ENCODE measurements at regions not wholly inside any gene's neighbourhood (a gene's known extent, or its start where the extent isn't known, plus 50 kb on each side); places are given as distances from the start of the nearest gene placed in this dataset.

DNA sequence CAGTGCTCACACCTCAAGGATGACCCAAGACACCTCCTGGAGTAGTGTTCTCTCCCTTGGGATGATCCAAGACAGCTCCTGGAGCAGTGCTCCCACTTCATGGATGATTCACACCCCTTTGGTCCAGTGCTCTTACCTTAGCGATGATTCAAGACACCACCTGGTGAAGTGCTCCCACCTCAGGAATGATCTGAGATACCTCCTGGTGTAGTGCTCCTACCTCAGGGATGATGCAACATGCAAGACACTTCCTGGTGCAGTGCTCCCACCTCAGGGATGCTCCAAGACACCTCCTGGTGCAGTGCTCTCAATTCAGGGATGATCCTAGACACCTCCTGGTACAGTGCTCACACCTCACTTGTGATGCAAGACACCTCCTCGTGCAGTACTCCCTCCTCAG, 123.1 kb downstream of the ASB1 start:
- Histone ChIP-seq H3K27me3 (ENCODE audit: control insufficient read depth, insufficient read depth, low read length) (no peaks in the 10 kb centered on the region), H3K9me3 (ENCODE audit: control insufficient read depth, insufficient read depth, low read length) (peaks cover 18% of the 10 kb centered on the region)

GRCh38 chr2:238551091-238551490, 124.4 kb downstream of the ASB1 start:
- DNase-seq (ENCODE audit: low read depth, low spot score) = no peak
- no peaks in the 10 kb centered on the region for H3K27me3 ChIP-seq (ENCODE audit: control insufficient read depth, insufficient read depth, low read length)
- no CpG with 5 or more reads among the region's 3 CpGs for WGBS (ENCODE audit: insufficient coverage, insufficient read length)
- no peaks in the 10 kb centered on the region for H3K36me3 ChIP-seq (ENCODE audit: control insufficient read depth, insufficient read depth, low read length)
- H3K27ac ChIP-seq (ENCODE audit: low read length) = no peak overlapping the region
- no peaks in the 10 kb centered on the region for H3K4me1 ChIP-seq (ENCODE audit: control insufficient read depth, insufficient read depth, low read length)
- peaks cover 16% of the 10 kb centered on the region for H3K9me3 ChIP-seq (ENCODE audit: control insufficient read depth, insufficient read depth, low read length)
- H3K4me3 ChIP-seq (ENCODE audit: low read length) = no peak overlapping the region

More for the DNA sequence above, 123.1 kb downstream of the ASB1 start:
- WGBS (ENCODE audit: insufficient coverage, insufficient read length) = no CpG with 5 or more reads among the region's 2 CpGs
- H3K4me3 ChIP-seq (ENCODE audit: low read length) = no peak overlapping the region
- no peak for DNase-seq (ENCODE audit: low read depth, low spot score)
- no peak overlapping the region for H3K27ac ChIP-seq (ENCODE audit: low read length)
- no peaks in the 10 kb centered on the region for H3K4me1 ChIP-seq (ENCODE audit: control insufficient read depth, insufficient read depth, low read length)
- H3K36me3 ChIP-seq (ENCODE audit: control insufficient read depth, insufficient read depth, low read length) = no peaks in the 10 kb centered on the region

DNA sequence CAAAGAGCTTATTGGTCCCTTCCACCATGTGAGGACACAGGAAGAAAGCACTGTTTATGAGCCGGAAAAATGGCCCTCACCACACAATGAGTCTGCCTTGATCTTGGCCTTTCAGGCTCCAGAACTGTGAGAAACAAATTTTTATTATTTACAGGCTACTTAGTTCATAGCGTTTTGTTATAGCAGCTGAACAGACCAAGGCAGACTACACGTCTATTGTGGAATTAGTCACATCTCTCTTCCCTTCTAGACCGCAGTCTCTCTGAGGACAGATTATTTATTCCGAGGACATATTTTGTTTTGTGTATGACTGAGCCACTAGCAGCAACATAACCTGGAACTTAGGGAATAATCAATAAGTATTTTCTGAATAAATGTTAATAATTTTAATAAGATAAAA, 125.5 kb downstream of the ASB1 start:
- Histone ChIP-seq H3K4me3 (ENCODE audit: low read length) (no peak overlapping the region), H3K36me3 (ENCODE audit: control insufficient read depth, insufficient read depth, low read length) (no peaks in the 10 kb centered on the region), H3K27me3 (ENCODE audit: control insufficient read depth, insufficient read depth, low read length) (no peaks in the 10 kb centered on the region), H3K9me3 (ENCODE audit: control insufficient read depth, insufficient read depth, low read length) (peaks cover 23% of the 10 kb centered on the region), H3K4me1 (ENCODE audit: control insufficient read depth, insufficient read depth, low read length) (no peaks in the 10 kb centered on the region), H3K27ac (ENCODE audit: low read length) (no peak overlapping the region)
- no CpG with 5 or more reads among the region's 5 CpGs for WGBS (ENCODE audit: insufficient coverage, insufficient read length)
- DNase-seq (ENCODE audit: low read depth, low spot score) = no peak

DNA sequence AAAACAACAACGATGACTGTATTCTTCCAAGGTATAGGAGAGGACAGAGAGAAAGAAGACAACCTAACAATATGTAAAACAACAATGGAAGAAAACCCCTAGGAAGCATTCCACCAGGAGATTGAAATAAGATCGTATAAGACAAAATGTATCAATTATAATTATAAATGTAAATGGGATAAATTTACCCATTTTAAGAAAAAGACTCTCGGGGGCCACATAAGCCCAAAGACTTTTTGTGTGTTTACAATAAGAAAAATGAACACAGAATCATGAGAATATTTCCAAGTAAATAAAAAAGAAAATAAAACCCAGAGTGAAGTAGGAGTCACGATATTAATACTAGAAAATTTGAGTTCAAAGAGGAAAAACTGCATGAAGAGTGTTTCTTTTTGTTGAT, 126.4 kb downstream of the ASB1 start:
- H3K4me1 ChIP-seq (ENCODE audit: control insufficient read depth, insufficient read depth, low read length) = no peaks in the 10 kb centered on the region
- WGBS (ENCODE audit: insufficient coverage, insufficient read length) = no CpG with 5 or more reads among the region's 4 CpGs
- no peaks in the 10 kb centered on the region for H3K36me3 ChIP-seq (ENCODE audit: control insufficient read depth, insufficient read depth, low read length)
- DNase-seq (ENCODE audit: low read depth, low spot score) = no peak
- no peak overlapping the region for H3K4me3 ChIP-seq (ENCODE audit: low read length)
- peaks cover 30% of the 10 kb centered on the region for H3K9me3 ChIP-seq (ENCODE audit: control insufficient read depth, insufficient read depth, low read length)
- no peak overlapping the region for H3K27ac ChIP-seq (ENCODE audit: low read length)
- H3K27me3 ChIP-seq (ENCODE audit: control insufficient read depth, insufficient read depth, low read length) = no peaks in the 10 kb centered on the region; the same call in 1 of the 2 replicates

DNA sequence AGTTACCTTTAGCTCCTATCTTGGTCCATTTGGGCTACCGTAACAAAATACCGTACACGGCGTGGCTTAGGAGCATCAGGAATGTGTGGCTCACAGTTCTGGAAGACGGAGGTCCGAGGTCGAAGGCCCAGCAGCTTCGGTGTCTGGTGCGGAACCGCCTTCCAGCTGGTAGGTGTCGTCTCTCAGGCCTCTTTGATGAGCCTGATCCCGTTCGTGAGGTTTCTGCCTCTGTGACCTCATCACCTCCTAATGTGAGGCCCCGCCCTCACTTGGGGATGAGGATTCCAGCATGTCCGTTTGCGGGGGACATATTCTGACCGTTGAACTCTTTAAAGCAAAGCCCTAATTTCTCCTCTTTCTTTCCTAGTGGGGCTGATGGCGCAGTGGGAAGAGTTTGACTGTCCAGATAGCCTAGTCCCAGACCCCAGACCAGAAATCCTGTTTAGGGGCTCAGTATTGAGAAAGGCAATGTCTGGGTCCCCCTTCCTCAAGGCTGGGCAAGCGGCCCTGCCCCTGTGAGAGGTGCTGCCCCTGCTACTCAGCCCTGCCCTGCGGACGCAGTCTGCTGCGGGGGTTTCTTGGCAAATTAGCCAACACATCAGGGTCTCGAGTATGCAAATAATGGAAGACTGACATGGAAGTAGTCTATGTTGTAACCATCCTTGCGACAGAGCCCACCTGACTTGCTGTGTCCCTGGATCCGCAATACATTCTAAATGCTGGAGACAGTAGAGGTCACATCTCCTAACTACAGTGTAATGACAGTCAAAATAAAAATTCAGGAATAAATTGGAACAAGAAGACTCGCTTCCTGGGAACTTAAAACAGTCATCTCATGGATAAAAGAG, 128.0 kb downstream of the ASB1 start:
- no peaks in the 10 kb centered on the region for H3K36me3 ChIP-seq (ENCODE audit: control insufficient read depth, insufficient read depth, low read length)
- H3K9me3 ChIP-seq (ENCODE audit: control insufficient read depth, insufficient read depth, low read length) = peaks cover 26% of the 10 kb centered on the region
- H3K4me1 ChIP-seq (ENCODE audit: control insufficient read depth, insufficient read depth, low read length) = no peaks in the 10 kb centered on the region
- H3K27me3 ChIP-seq (ENCODE audit: control insufficient read depth, insufficient read depth, low read length) = no peaks in the 10 kb centered on the region; the same call in 1 of the 2 replicates
- no CpG with 5 or more reads among the region's 26 CpGs for WGBS (ENCODE audit: insufficient coverage, insufficient read length)
- H3K4me3 ChIP-seq (ENCODE audit: low read length) = no peak overlapping the region
- H3K27ac ChIP-seq (ENCODE audit: low read length) = no peak overlapping the region
- DNase-seq (ENCODE audit: low read depth, low spot score) = no peak

GRCh38 chr2:238555786-238556542, 129.2 kb downstream of the ASB1 start:
- Histone ChIP-seq H3K27ac (ENCODE audit: low read length) (no peak overlapping the region), H3K9me3 (ENCODE audit: control insufficient read depth, insufficient read depth, low read length) (peaks cover 28% of the 10 kb centered on the region), H3K36me3 (ENCODE audit: control insufficient read depth, insufficient read depth, low read length) (no peaks in the 10 kb centered on the region), H3K4me3 (ENCODE audit: low read length) (no peak overlapping the region), H3K27me3 (ENCODE audit: control insufficient read depth, insufficient read depth, low read length) (no peaks in the 10 kb centered on the region; the same call in 1 of the 2 replicates), H3K4me1 (ENCODE audit: control insufficient read depth, insufficient read depth, low read length) (no peaks in the 10 kb centered on the region)
- WGBS (ENCODE audit: insufficient coverage, insufficient read length) = no CpG with 5 or more reads among the region's 13 CpGs
- no peak for DNase-seq (ENCODE audit: low read depth, low spot score)

DNA sequence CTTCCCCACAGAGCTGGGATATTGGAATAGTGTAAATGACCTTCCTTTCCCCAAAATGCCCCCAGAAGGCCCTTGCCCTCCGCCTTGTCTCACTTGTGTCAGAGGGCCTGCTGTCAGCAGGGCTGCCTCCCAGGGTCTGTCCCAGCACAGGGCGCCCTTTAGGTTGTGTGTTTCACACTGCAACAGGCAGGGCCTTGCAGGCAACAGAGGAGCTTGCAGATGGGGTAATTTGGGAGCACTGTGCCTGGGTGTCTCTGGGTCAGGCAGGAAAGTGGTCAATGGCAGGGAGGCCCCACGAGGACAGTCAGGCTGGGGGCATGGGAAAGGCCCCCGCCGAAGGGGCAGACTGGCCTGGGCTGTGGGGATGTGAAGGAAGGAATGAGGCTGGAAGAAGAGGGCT, 130.7 kb downstream of the ASB1 start:
- Histone ChIP-seq H3K4me1 (ENCODE audit: control insufficient read depth, insufficient read depth, low read length) (no peaks in the 10 kb centered on the region), H3K36me3 (ENCODE audit: control insufficient read depth, insufficient read depth, low read length) (no peaks in the 10 kb centered on the region), H3K4me3 (ENCODE audit: low read length) (no peak overlapping the region), H3K9me3 (ENCODE audit: control insufficient read depth, insufficient read depth, low read length) (peaks cover 29% of the 10 kb centered on the region), H3K27ac (ENCODE audit: low read length) (no peak overlapping the region), H3K27me3 (ENCODE audit: control insufficient read depth, insufficient read depth, low read length) (no peaks in the 10 kb centered on the region; the same call in 1 of the 2 replicates)
- DNase-seq (ENCODE audit: low read depth, low spot score) = no peak
- WGBS (ENCODE audit: insufficient coverage, insufficient read length) = no CpG with 5 or more reads among the region's 5 CpGs

DNA sequence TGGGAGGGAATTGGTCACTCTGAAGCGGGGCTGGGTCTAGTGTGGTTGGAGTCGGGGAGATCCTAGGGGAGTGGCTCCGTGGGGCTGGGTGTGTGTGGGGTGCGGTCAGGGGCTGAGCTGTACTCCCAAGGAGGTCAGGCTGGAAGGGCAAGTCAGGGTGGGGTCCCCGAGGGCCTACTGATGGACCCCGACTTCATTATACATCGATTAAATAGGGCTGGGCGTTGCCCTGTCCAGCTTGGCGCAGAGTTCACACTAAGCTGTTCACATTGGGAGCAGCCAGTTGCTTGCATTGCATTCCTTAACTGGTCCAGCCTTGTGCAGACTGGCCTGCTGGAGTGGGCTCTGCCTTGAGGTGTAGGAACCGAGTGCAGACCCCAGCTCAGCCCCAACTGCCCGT, 131.2 kb downstream of the ASB1 start:
- Histone ChIP-seq H3K27me3 (ENCODE audit: control insufficient read depth, insufficient read depth, low read length) (no peaks in the 10 kb centered on the region; the same call in 1 of the 2 replicates), H3K4me3 (ENCODE audit: low read length) (no peak overlapping the region), H3K9me3 (ENCODE audit: control insufficient read depth, insufficient read depth, low read length) (peaks cover 30% of the 10 kb centered on the region), H3K4me1 (ENCODE audit: control insufficient read depth, insufficient read depth, low read length) (no peaks in the 10 kb centered on the region), H3K27ac (ENCODE audit: low read length) (no peak overlapping the region), H3K36me3 (ENCODE audit: control insufficient read depth, insufficient read depth, low read length) (no peaks in the 10 kb centered on the region)
- WGBS (ENCODE audit: insufficient coverage, insufficient read length) = no CpG with 5 or more reads among the region's 11 CpGs
- no peak for DNase-seq (ENCODE audit: low read depth, low spot score)

DNA sequence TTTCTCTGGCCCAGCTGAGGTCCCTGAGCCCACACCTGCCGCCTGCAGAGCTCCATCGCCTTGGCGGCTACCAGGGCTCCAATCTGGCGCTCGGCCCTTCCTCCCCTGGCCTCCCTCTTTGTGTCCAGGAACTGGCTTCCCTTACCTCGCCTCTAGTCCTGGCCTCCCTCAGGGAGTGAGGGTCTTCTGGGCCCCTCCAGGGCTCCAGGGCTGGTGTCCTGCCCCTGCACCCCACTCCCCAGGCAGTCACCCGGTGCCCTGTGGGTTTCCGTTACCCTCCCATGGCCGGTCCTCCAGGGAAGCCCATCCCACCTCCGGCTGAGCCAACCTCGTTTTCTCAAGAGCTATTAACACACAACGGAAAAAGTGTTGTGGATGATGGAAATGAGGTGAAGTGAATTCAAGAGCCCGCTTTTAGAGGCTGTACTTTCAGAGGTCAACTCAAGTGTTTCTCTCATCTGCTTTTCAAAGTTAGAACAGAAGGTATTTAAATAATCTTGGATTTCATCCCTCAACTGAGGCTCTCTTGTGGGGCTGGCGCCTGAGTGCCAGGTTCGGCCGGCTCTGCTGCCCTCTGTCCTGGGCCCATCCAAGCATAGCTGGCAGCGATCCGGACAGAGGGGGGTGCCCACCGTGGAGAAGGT, 131.9 kb downstream of the ASB1 start:
- no peak overlapping the region for H3K27ac ChIP-seq (ENCODE audit: low read length)
- no CpG with 5 or more reads among the region's 19 CpGs for WGBS (ENCODE audit: insufficient coverage, insufficient read length)

DNA sequence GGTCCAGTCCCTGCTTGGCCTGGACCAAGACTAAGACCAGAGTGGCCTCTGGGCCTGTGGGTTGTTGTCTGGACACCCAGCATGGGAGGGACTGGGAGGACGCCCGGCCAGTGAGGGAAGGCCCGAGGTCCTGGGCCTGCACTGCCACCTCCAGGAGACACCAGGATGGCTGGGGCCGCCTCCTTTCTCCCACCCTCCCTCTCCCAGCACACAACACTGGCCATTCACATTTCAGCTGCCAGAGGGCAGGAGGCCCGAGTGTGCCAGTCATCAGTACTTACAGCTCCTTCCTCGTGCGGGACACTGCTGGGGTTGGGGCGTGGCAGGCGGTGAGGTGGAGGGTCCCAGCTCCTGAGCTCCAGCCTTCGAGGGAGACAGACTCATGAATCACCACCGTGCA, 133.5 kb downstream of the ASB1 start:
- H3K36me3 ChIP-seq (ENCODE audit: control insufficient read depth, insufficient read depth, low read length) = no peaks in the 10 kb centered on the region
- no peak overlapping the region for H3K4me3 ChIP-seq (ENCODE audit: low read length)
- H3K27ac ChIP-seq (ENCODE audit: low read length) = no peak overlapping the region
- no peak for DNase-seq (ENCODE audit: low read depth, low spot score)
- no peaks in the 10 kb centered on the region for H3K4me1 ChIP-seq (ENCODE audit: control insufficient read depth, insufficient read depth, low read length)
- WGBS (ENCODE audit: insufficient coverage, insufficient read length) = no CpG with 5 or more reads among the region's 11 CpGs
- H3K9me3 ChIP-seq (ENCODE audit: control insufficient read depth, insufficient read depth, low read length) = peaks cover 32% of the 10 kb centered on the region
- no peaks in the 10 kb centered on the region; the same call in 1 of the 2 replicates for H3K27me3 ChIP-seq (ENCODE audit: control insufficient read depth, insufficient read depth, low read length)

More for the DNA sequence above, 131.9 kb downstream of the ASB1 start:
- Histone ChIP-seq H3K9me3 (ENCODE audit: control insufficient read depth, insufficient read depth, low read length) (peaks cover 30% of the 10 kb centered on the region), H3K4me1 (ENCODE audit: control insufficient read depth, insufficient read depth, low read length) (no peaks in the 10 kb centered on the region), H3K27me3 (ENCODE audit: control insufficient read depth, insufficient read depth, low read length) (no peaks in the 10 kb centered on the region; the same call in 1 of the 2 replicates), H3K36me3 (ENCODE audit: control insufficient read depth, insufficient read depth, low read length) (no peaks in the 10 kb centered on the region), H3K4me3 (ENCODE audit: low read length) (no peak overlapping the region)
- DNase-seq (ENCODE audit: low read depth, low spot score) = no peak
